ENCODE measurements at regions not wholly inside any gene's neighbourhood (a gene's known extent, or its start where the extent isn't known, plus 50 kb on each side); places are given as distances from the start of the nearest gene placed in this dataset.

DNA sequence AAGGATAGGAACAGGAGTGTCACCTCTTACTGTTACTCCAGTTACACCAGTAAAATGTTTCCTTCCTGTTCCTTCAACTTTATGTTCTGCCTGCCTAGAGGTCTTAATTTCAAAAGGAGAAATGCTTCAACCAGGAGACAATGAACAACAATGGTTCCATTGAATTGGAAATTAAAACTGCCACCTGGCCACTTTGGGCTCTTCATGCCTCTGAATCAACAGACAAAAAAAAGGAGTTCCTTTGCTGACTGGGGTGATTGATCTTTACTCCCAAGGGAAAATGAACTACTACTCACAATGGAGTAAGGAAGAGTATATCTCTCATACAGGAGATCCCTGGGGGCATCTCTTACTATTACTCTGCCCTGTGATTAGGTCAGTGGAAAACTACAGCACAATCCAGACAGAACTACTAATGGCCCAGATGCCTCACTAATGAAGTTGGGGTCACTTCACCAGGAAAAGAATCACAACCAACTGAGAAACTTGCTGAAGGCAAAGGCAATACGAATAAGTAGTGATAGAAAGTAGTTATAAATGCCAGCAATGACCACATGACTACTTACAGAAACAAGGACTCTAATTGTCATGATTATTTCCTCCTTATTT, 76.6 kb upstream of the PRDX6 start:
- intact Hi-C loops (cut with DNase I) = loop anchor here in 2 of 10 donors (10.0 kb wide), 1 partner anchor 146 kb away; no protein-coding TSS in a partner anchor
- ATAC-seq (no peak), DNase-seq (no peak)
- H3K27ac ChIP-seq = no peak overlapping the region
- 50 to 60% (median 54%) methylated on average over 1 of the region's 1 CpG for WGBS, 4 donors
- H3K4me1 ChIP-seq = peaks cover 0 to 16% (median 0%) of the 10 kb centered on the region in 12 donors
- no peak for TF ChIP-seq POLR2A (IDR thresholded peaks at IDR 0.05)
- TF ChIP-seq, protein P1, sequence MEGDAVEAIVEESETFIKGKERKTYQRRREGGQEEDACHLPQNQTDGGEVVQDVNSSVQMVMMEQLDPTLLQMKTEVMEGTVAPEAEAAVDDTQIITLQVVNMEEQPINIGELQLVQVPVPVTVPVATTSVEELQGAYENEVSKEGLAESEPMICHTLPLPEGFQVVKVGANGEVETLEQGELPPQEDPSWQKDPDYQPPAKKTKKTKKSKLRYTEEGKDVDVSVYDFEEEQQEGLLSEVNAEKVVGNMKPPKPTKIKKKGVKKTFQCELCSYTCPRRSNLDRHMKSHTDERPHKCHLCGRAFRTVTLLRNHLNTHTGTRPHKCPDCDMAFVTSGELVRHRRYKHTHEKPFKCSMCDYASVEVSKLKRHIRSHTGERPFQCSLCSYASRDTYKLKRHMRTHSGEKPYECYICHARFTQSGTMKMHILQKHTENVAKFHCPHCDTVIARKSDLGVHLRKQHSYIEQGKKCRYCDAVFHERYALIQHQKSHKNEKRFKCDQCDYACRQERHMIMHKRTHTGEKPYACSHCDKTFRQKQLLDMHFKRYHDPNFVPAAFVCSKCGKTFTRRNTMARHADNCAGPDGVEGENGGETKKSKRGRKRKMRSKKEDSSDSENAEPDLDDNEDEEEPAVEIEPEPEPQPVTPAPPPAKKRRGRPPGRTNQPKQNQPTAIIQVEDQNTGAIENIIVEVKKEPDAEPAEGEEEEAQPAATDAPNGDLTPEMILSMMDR (IDR thresholded peaks at IDR 0.05) = no peak
- H3K4me3 ChIP-seq = no peak overlapping the region
- no peaks in the 10 kb centered on the region for H3K27me3 ChIP-seq
- H3K36me3 ChIP-seq = no peaks in the 10 kb centered on the region
- no peaks in the 10 kb centered on the region for H3K9me3 ChIP-seq

DNA sequence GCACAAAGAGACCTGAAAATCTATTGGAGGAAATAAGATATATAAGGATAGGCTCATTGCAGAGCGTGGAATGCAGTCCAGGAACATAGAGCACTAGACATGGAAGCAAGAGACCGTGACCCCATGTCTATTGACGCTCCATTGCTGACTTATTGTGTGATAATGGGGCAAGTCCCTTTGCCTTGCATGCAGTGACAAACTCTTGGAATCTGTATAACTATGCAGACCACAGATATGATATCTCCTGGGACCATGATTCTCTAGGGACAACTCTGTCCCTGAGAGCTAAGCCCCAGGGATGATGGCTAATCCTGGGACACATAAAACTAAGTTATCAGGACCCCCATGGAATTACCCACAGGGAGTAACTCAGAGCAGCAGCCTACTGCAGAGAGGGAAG, 73.1 kb upstream of the PRDX6 start:
- no peak overlapping the region for H3K27ac ChIP-seq
- H3K9me3 ChIP-seq = no peaks in the 10 kb centered on the region
- TF ChIP-seq POLR2A (IDR thresholded peaks at IDR 0.05) = no peak
- TF ChIP-seq, protein P1 (IDR thresholded peaks at IDR 0.05) = no peak
- intact Hi-C loops (cut with DNase I) = loop anchor here in 2 of 10 donors (10.0 kb wide), 1 partner anchor 149 kb away; no protein-coding TSS in a partner anchor
- no peaks in the 10 kb centered on the region for H3K36me3 ChIP-seq
- DNase-seq (no peak), ATAC-seq (no peak)
- no peaks in the 10 kb centered on the region for H3K27me3 ChIP-seq
- no peak overlapping the region for H3K4me3 ChIP-seq
- H3K4me1 ChIP-seq = peaks cover 0 to 30% (median 0%) of the 10 kb centered on the region in 12 donors
- 91 to 96% (median 94%) methylated on average over 3 of the region's 3 CpGs for WGBS, 4 donors

DNA sequence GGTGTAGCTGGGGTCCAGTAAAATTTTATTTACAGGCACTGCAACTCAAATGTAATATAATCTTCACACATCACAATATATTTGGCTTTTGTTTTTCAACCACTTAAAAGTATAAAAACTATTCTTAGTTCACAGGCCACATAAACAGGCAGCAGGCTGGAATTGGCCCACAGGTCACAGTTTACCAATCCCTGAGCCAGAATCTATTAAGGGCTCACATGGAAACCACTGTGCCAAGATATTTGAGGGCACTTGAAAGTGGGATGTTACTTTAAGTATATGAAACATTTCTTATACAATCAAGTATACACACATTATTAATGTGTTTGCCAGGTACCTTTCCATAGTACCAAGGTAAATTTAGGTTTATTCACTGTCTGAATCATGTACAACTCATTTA, 71.9 kb upstream of the PRDX6 start:
- no peak for TF ChIP-seq POLR2A (IDR thresholded peaks at IDR 0.05)
- TF ChIP-seq, protein P1 (IDR thresholded peaks at IDR 0.05) = no peak
- no peaks in the 10 kb centered on the region for H3K9me3 ChIP-seq
- H3K4me1 ChIP-seq = peaks cover 0 to 41% (median 7%) of the 10 kb centered on the region in 12 donors
- no peaks in the 10 kb centered on the region for H3K36me3 ChIP-seq
- no peak overlapping the region for H3K4me3 ChIP-seq
- intact Hi-C loops (cut with DNase I) = loop anchor here in 3 of 10 donors (5.0 to 10.0 kb wide), 2 partner anchors 148 to 150 kb away; no protein-coding TSS in a partner anchor
- ATAC-seq (peak in 3 of 4 donors; percentile 47 to 64 (median 51)), DNase-seq (peak in 1 of 5 donors; percentile 45)
- H3K27ac ChIP-seq = no peak overlapping the region
- no peaks in the 10 kb centered on the region for H3K27me3 ChIP-seq

DNA sequence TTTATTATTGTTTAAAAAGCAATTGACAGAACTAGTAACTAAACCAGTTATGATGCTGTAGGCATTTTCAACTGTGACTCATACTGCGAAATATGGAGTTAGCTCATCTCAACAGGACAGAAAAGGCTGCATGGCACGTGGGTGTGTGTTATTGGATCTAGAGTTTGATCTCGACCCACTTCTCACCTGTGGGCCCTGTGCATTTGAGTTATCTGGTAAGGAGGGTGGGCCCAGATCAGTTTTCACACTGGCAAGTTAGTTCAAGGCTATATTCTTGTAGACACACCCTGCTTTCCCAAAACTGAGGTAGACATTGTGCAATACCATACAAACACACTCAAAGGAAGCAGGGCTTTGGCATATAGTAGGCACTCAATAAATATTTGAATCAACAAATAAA, 71.3 kb upstream of the PRDX6 start:
- DNase-seq (no peak), ATAC-seq (no peak)
- Histone ChIP-seq H3K4me3 (no peak overlapping the region), H3K27ac (no peak overlapping the region), H3K36me3 (no peaks in the 10 kb centered on the region), H3K27me3 (no peaks in the 10 kb centered on the region), H3K4me1 (peaks cover 0 to 41% (median 7%) of the 10 kb centered on the region in 12 donors), H3K9me3 (no peaks in the 10 kb centered on the region)
- intact Hi-C loops (cut with DNase I) = loop anchor here in 3 of 10 donors (5.0 to 10.0 kb wide), 2 partner anchors 149 to 151 kb away; no protein-coding TSS in a partner anchor
- TF ChIP-seq, protein P1 (IDR thresholded peaks at IDR 0.05) = no peak
- TF ChIP-seq POLR2A (IDR thresholded peaks at IDR 0.05) = no peak
- WGBS, 4 donors = 83 to 89% (median 86%) methylated on average over 3 of the region's 3 CpGs

All from heart left ventricle (tissue), 16 donors.